HL-60 (cell line): ENCODE measurements at regions not wholly inside any gene's neighbourhood (a gene's known extent, or its start where the extent isn't known, plus 50 kb on each side); places are given as distances from the start of the nearest gene placed in this dataset.

Experiments used
- DNase-seq, 2 experiments: peaks; one replicate each; pipeline ENCODE4 v3.0.0-alpha.2; 2010 to 2020; ENCODE audit warnings: low read depth in 1 of 2, low spot score in 1 of 2
- H3K27ac ChIP-seq: fragments of 250-450 bp; sonication (Bioruptor Pico); replicated peaks from 2 replicates; pipeline ENCODE4 v1.5.1; 2020; ENCODE audit warnings: mild to moderate bottlenecking, moderate library complexity
- H3K27me3 ChIP-seq: fragments of 250-450 bp; sonication (Bioruptor Pico); 2 replicates; pipeline ENCODE4 v1.5.1; 2021; ENCODE audit warnings: mild to moderate bottlenecking, moderate library complexity; ENCODE audit not compliant: insufficient read depth, poor library complexity, severe bottlenecking
- H3K4me3 ChIP-seq: replicated peaks from 2 replicates; pipeline ENCODE4 v1.5.1; 2011; ENCODE audit warnings: mild to moderate bottlenecking, control low read depth, low read length; ENCODE audit not compliant: insufficient read depth
- CTCF ChIP-seq: IDR thresholded peaks from one replicate; pipeline ENCODE4 v1.5.1; 2011; ENCODE audit warnings: low read length, control low read depth, inconsistent platforms; ENCODE audit not compliant: insufficient read depth
- GABPA ChIP-seq: IDR thresholded peaks from 2 replicates; pipeline ENCODE4 v1.6.1; 2012; ENCODE audit warnings: low read depth
- POLR2AphosphoS5 ChIP-seq: IDR thresholded peaks from 2 replicates; pipeline ENCODE4 v1.6.1; 2012; ENCODE audit warnings: low read depth
- REST ChIP-seq: IDR thresholded peaks from 2 replicates; pipeline ENCODE4 v1.6.1; 2012; ENCODE audit warnings: low read depth; ENCODE audit not compliant: insufficient replicate concordance
- SPI1 ChIP-seq: IDR thresholded peaks from 2 replicates; pipeline ENCODE4 v1.6.1; 2012; ENCODE audit warnings: low read depth, mild to moderate bottlenecking, borderline replicate concordance

GRCh38 chr2:94960751-94961150, 64.8 kb upstream of the MAL start:
- H3K27ac ChIP-seq: no peak overlapping the region
- TF ChIP-seq SPI1 (no peak), REST (no peak)
- peaks cover 9% of the 10 kb centered on the region for H3K27me3 ChIP-seq
- DNase-seq: no peak
- H3K4me3 ChIP-seq: no peak overlapping the region

GRCh38 chr2:94964193-94964592, 61.3 kb upstream of the MAL start:
- DNase-seq: no peak
- Histone ChIP-seq H3K27me3 (no peaks in the 10 kb centered on the region), H3K4me3 (no peak overlapping the region), H3K27ac (no peak overlapping the region)
- TF ChIP-seq GABPA: no peak
- no peak for TF ChIP-seq REST
- no peak for TF ChIP-seq POLR2AphosphoS5
- no peak for TF ChIP-seq SPI1
- TF ChIP-seq CTCF: no peak

GRCh38 chr2:94966689-94967088, 58.8 kb upstream of the MAL start:
- no peak for DNase-seq
- Histone ChIP-seq H3K4me3 (no peak overlapping the region), H3K27ac (no peak overlapping the region), H3K27me3 (no peaks in the 10 kb centered on the region)
- TF ChIP-seq GABPA (no peak), REST (no peak), POLR2AphosphoS5 (no peak), CTCF (no peak), SPI1 (no peak)

GRCh38 chr2:94970353-94970752, 55.2 kb upstream of the MAL start:
- no peaks in the 10 kb centered on the region for H3K27me3 ChIP-seq
- TF ChIP-seq GABPA: no peak
- no peak for TF ChIP-seq CTCF
- no peak for TF ChIP-seq SPI1
- no peak for TF ChIP-seq POLR2AphosphoS5
- TF ChIP-seq REST: no peak
- no peak overlapping the region for H3K27ac ChIP-seq
- H3K4me3 ChIP-seq: no peak overlapping the region
- DNase-seq: no peak
